Chondrocyte (in vitro differentiated cells): ENCODE measurements at regions not wholly inside any gene's neighbourhood (a gene's known extent, or its start where the extent isn't known, plus 50 kb on each side); places are given as distances from the start of the nearest gene placed in this dataset.

Experiments
- DNase-seq: peaks from one replicate; pipeline ENCODE4 v3.0.0; 2021; ENCODE audit warnings: mixed read lengths, low spot score
- H3K27ac Mint-ChIP-seq: one replicate; pipeline ENCODE4 v1.8.0; 2021; ENCODE audit warnings: mild to moderate bottlenecking, moderate library complexity, mixed read lengths; ENCODE audit not compliant: unreplicated experiment
- H3K27me3 Mint-ChIP-seq: 2 replicates; pipeline ENCODE4 v1.8.0; 2021; ENCODE audit warnings: low read depth, mixed read lengths
- H3K36me3 Mint-ChIP-seq: 2 replicates; pipeline ENCODE4 v1.8.0; 2021; ENCODE audit warnings: low read depth, mixed read lengths
- H3K4me1 Mint-ChIP-seq: 2 replicates; pipeline ENCODE4 v1.8.0; 2021; ENCODE audit warnings: low read depth, mild to moderate bottlenecking, mixed read lengths
- H3K4me3 Mint-ChIP-seq: one replicate; pipeline ENCODE4 v1.8.0; 2021; ENCODE audit warnings: mild to moderate bottlenecking, moderate library complexity, mixed read lengths; ENCODE audit not compliant: unreplicated experiment
- H3K9me3 Mint-ChIP-seq: 2 replicates; pipeline ENCODE4 v1.8.0; 2021; ENCODE audit warnings: low read depth, mixed read lengths
- CTCF ChIP-seq: fragments of 200-600 bp; sonication (generic); IDR thresholded peaks from 2 replicates; pipeline ENCODE4 v1.5.0; 2021; ENCODE audit warnings: antibody characterized with exemption, mild to moderate bottlenecking, moderate library complexity

GRCh38 chr10:70939441-70940003 is 51.2 kb upstream of the PCBD1 start:
- no peak for DNase-seq
- no peaks in the 10 kb centered on the region for H3K9me3 Mint-ChIP-seq
- H3K27ac Mint-ChIP-seq = no peak overlapping the region
- no peak for TF ChIP-seq CTCF
- H3K4me3 Mint-ChIP-seq = no peak overlapping the region
- H3K27me3 Mint-ChIP-seq = peaks cover 42% of the 10 kb centered on the region
- no peaks in the 10 kb centered on the region for H3K36me3 Mint-ChIP-seq
- H3K4me1 Mint-ChIP-seq = no peaks in the 10 kb centered on the region

GRCh38 chr10:70940834-70941568 is 52.6 kb upstream of the PCBD1 start:
- Mint-ChIP-seq H3K27me3 (peaks cover 51% of the 10 kb centered on the region), H3K27ac (no peak overlapping the region), H3K4me3 (no peak overlapping the region), H3K4me1 (no peaks in the 10 kb centered on the region), H3K36me3 (no peaks in the 10 kb centered on the region), H3K9me3 (no peaks in the 10 kb centered on the region)
- no peak for DNase-seq
- no peak for TF ChIP-seq CTCF

GRCh38 chr10:70942125-70942524 is 53.8 kb upstream of the PCBD1 start:
- no peak for TF ChIP-seq CTCF
- Mint-ChIP-seq H3K27ac (no peak overlapping the region), H3K9me3 (no peaks in the 10 kb centered on the region), H3K4me1 (no peaks in the 10 kb centered on the region), H3K4me3 (no peak overlapping the region), H3K36me3 (no peaks in the 10 kb centered on the region), H3K27me3 (peaks cover 54% of the 10 kb centered on the region)
- DNase-seq = no peak

GRCh38 chr10:70942725-70943124 is 54.4 kb upstream of the PCBD1 start:
- DNase-seq = no peak
- no peaks in the 10 kb centered on the region for H3K36me3 Mint-ChIP-seq
- H3K9me3 Mint-ChIP-seq = no peaks in the 10 kb centered on the region
- no peaks in the 10 kb centered on the region for H3K4me1 Mint-ChIP-seq
- no peak for TF ChIP-seq CTCF
- H3K27ac Mint-ChIP-seq = no peak overlapping the region
- H3K27me3 Mint-ChIP-seq = peaks cover 51% of the 10 kb centered on the region
- no peak overlapping the region for H3K4me3 Mint-ChIP-seq

- Mint-ChIP-seq H3K9me3 (no peaks in the 10 kb centered on the region), H3K4me1 (no peaks in the 10 kb centered on the region), H3K36me3 (no peaks in the 10 kb centered on the region), H3K27me3 (peaks cover 49% of the 10 kb centered on the region), H3K4me3 (no peak overlapping the region), H3K27ac (no peak overlapping the region)
- no peak for DNase-seq
- no peak for TF ChIP-seq CTCF
Measured at GRCh38 chr10:70943249-70943648, 54.9 kb upstream of the PCBD1 start.
